Activated CD8-positive, alpha-beta memory T cell treated with anti-CD3 and anti-CD28 coated beads, Interleukin-2, amount 50 U/mL, for 1 hour (primary cell): ENCODE measurements at regions not wholly inside any gene's neighbourhood (a gene's known extent, or its start where the extent isn't known, plus 50 kb on each side); places are given as distances from the start of the nearest gene placed in this dataset.

Source experiments
- DNase-seq: peaks from one replicate; pipeline ENCODE4 v3.0.0-alpha.2; 2020; ENCODE audit errors: extremely low read depth

DNA sequence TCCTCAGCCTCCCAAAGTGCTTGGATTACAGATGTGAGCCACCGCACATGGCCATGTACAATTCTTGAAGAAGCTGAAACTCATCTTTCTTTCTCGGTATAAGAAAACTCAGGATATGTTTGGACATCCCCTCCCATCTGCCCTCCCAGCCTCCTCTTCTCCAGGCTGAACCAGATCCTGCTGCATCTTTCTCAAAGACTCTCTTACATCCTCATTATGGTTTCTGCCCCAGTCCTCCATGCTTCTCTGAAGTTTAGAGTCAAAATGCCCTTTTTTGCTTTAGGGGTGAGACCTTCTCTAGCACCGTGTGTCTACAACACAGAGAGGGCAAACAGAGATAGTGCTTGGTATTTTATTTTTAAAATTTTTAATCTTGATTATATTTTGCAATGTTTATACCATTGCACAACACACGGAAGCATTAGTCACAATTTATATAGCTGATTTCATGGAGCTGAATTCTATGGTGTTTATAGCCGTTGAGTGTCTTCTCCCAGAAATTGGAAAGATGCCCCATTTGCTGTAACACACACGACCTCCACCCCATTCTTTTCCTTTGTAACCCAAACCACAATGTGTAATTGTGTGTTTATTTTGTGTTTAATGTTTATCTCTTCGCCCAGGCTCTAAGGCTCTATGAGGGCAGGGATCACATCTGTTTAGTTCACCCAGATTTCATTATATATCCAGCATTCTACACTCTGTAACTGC is 206.0 kb upstream of the TNP1 start:
- no peak for DNase-seq

DNA sequence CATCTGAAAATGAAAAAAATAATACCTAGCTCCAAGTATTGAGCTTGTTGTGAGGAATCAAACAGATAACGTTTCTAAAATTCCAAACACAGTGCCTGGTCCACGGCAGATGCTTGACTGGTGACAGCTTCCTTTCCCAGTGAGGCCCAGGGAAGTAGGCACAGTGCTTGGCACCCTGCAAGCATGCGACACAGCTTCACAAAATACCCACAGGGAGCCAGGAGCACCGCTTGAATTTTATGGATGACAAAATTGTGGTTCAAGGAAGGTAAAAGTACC is 205.1 kb upstream of the TNP1 start:
- DNase-seq: no peak

DNA sequence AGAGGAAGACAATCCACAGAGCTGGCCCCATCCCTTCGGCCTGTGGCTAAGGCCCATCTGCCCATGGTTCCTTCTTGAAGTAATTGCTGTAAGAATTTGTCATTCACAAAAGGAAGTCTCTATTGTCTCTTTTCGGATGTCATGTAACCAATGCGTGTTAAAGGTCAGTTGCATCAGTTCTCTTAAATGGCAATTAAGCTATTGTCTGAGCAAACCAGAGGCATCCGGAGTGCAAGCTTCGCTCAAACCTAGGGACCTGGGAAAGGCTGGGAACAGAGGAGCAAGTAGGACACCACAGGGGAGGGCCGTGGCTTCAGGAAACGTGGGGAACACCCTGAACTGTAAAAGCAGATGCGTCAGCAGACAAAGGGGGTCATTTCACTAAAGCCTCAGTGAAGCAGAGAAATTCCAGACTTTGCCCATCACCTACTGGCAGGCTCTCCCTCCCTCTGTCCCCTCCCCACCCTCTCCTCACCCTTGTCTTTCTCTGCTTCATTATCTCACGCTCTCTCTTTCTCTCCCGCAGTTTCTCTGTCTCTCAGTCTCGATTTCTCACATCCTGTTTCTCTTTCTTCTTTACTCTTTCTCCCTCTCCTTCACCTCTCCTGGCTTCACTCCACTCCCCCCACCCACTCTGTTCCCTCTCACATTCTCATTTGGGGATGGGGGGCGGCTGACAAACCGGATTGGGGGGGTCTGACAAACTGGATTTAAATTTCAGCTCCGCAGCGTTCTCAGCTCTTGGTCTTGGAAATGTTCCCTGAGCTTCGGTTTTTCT is 204.6 kb upstream of the TNP1 start:
- no peak for DNase-seq

DNA sequence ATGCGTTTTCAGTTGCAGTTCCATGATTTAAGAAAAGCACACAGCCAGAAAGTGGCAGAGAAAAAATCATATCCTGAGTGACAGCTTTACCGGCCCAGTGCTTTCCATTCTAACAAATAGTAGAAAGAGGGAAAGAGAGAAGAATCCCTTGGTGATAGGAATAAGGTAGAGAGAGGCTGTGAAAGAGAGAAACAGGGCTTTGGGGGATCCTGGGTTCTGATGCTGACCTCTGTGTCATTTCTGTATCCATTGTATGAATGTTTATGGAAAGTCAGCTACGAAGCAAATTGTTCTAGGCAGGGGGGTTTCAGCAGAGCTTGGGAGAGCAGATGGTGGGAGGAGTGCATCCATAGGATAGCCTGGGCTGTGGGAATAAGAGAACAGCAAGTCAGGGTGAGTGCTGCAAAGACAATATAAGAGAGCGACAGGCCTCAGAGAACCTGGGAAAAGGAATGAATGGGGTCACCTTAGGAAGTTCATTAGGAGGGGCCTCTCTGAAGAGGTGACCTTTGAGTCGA is 203.4 kb upstream of the TNP1 start:
- DNase-seq: no peak

DNA sequence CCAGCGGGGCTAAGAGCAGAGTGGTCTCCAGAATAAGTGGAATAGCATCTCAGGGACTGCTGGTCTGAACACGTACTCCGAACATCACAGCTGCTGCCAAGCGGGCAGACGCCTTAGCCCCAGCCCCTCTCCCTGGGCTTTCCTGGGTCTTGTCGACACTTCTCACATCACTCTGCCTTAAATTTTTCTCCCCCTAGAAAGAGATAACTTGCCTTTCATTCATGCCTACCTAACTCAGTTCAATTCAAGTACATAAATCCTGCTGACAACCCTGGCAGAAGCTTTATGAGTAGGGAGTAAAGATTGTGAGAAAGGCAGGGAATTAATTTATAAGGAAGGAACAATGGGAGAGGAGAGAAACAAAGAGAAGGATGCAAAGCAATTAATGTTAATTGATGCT is 202.9 kb upstream of the TNP1 start:
- DNase-seq: no peak

DNA sequence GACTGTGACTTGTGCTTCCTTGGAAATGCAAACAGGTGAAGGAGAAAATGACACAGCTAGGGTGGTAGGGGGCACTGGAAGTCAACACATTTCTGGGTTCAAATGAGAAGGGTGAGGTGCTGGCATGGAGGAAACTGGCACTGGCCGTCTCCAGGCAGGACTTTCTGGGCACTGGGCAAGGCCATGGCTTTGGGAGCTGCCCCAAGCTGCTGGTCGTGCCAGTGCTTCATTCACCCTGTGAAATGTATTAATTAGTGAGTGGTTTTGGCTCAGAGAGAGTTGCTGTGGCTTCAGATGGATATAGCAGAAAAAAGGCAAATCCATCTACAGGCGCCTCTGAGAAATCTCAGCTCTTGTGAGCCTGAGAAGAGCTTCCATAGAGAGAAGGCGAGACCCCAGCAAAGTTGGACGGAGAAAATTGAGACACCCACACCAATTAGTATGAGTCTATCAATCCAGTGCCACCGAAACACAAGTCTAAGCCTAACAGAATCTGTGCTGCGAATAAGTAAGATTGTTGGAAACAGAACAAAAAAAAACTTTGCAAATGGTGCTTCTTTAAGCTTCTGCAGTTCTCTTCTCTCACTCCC is 202.1 kb upstream of the TNP1 start:
- DNase-seq: no peak

DNA sequence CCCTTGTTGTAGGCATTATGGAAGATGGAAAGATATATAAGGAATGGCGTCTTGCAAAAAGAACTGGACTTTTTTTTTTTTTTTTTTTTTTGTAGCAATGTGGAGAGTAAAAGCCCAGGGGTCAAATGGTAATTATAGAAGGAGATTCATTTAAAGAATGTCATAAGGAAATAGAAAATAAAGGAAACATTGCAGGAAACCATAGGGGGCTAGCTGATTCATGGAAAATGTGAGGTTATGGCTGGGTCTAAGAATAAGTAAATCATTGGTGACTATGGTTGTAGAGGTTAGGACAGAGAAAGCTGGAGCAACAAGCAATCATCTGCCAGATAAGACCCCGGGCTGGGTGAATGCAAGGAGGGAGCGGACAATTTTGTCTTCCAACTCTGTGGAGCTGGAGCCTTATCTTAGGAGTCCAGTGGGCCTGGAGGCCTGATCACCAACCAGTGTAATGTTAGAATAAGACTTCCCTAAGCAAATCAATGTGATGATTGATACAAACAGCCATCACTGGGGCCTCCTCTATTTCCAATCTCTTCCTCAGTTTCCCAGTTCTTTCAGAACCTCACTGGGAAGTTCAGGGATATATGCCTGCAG is 201.2 kb upstream of the TNP1 start:
- no peak for DNase-seq

DNA sequence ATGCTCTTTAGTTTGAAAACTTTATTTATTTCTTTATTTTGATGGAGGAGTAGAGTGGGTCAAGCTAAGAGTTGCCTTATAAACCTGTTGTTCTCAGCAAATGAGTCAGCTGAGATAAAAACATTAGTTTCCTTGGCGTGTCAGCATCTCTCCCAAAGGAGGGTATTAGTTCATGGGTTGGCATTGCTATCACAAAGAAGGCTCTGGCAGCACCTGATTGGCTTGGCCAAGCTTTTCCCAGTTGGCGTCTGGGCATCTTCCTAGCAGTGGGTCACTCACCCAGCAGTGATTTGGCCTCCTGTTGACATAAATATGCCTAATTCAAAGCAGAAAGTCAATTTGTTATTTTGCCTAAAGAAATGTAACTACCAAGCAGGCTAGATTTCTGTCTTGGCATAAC is 200.7 kb upstream of the TNP1 start:
- no peak for DNase-seq

DNA sequence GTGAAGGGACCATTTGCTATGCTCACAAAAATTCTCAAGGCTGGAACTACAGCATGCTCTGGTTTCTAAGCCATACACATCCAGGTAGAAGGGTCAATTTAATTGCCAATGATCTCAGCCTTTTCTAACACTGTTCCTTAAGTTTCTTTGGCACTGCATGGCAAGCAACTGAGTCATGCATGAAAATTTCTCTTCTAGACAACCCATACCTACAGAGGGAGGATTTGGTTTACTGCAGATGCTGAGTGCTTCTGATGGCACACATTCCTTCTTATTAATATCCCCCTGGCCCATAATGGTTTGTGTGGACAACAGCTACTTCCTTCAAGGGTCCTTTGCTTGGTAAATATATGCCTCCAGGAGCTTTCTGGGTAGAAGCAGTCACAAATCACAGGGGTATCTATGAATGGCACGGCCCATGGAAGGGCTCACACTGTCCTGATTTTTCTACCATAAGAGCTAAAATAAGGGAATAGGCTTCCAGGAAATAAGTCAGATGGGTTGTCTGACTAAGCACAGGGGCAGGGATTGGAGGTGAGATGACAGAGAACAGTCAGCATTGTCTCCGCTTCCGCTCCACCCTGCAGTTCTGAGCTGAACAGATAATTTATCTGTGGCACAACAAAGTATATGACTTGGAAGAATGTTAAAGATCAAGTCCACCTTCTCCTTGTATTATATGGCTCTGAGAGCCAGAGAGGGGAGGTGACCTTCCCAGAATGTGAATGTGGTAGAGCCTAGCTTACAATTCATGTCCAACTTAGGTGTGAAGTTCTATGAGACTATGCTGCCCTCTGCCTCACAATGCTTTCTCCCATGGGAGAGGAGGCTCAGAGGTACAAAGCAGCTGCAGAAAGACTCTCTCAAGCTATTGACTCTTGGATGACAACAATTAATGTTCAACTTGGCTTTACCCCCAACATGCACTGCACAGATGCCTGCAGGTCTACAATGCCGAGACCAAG is 199.2 kb upstream of the TNP1 start:
- no peak for DNase-seq

DNA sequence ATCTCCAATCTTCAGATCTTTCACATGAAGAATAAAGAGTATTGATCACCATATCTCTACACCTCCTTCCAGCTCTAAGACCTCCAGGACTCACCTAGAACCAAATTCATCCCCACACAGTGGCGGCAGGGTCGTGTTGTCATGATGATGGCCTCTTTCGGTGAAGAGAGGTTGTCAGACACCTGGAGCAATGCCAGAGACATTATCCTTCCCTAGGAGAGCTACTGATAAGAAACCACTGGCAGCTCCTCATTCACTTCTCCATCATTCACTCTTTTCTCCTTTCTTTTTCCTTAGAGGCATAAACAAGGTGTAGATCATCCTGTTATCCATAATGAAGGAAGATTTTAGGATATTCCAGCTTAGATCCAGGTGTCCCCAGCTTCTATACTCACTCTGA is 197.9 kb upstream of the TNP1 start:
- DNase-seq: no peak

DNA sequence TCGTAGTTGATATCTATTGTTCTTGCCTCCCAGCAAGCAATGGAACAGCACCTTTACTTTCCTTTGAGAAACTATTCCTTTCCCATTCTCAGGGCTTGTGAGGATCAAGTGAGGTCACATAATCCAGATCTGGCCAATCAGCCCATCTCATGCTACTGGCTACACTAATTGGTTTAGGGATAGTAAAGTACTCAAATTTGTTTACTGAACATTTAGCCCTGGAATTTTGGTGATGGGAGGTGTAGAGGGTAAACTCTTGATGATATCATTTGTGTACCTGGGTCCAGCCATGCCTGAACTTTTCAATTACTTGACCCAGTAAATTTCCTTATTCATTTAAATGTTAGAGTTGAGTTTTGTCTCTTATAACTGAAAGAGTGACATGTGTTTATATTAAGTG is 195.8 kb upstream of the TNP1 start:
- DNase-seq: no peak

DNA sequence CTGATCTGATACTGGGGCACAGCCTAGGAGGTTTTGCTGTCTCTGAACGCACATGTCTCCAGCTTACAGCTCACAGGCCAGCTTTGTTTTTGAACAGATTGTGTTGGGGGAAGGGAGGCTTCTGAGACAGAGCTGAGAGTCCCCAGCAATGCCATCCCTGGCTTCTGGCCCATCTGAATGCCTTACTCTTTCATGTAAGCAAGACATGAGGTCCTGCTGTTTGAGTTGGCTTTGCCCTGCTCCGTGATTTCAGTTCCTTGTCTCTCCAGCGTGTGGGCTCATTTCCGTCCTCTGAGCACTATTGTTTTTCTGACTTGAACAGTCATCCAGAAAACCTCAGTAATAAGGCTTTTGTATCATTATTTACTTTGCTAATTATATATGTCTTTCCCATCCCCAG is 194.9 kb upstream of the TNP1 start:
- no peak for DNase-seq

DNA sequence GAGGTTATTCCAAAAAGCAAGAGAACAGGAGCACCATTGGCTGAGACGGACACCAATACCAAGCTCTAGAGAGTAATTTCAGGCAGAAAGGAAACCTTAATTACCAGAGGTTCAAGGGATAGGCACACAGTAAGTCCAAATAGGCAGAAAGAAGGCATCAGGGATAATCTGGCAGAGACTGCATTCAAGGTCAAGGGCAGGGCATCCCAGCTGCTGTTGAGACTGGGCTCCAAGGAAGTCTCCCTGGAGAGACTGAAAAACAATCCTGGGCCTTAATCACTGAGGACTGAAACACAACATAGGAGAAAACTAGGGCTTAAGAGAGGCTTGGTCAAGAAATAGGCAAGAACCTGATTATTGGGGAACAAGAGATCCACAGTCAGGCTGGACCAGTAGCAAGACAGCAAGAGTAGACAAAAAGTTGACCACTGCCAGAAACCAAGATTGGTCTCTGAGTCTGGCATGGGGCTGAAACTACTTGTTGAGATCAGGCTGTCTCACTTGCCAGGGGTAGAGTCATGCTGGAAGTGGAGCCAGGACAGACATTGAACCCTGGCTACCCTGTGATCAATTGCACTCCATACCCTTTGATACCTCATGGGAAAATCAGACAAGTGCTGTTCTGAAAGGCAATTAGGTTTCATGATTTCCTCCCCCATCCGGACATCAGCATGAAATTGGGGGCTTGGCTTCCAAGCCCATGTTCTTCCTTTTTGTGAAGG is 193.2 kb upstream of the TNP1 start:
- no peak for DNase-seq

DNA sequence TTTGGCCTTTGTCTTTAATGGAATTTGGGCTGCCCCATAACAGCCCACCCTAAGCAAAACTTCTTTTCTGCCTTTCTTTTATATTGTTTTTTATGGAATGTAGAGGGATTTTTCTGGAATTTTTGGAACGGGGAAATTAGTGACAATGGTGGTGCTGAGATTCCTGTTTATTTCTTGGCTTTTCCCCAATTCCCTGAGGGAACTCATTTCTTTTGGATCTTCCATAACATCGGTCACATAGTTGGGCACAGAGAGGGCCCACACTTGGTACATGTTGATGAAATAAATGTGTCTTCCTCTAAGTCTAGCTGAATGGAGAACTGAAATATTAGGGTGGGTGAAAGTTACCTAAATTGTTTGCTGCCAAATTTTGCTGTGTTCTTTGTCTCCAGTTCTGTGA is 191.6 kb upstream of the TNP1 start:
- DNase-seq: no peak

DNA sequence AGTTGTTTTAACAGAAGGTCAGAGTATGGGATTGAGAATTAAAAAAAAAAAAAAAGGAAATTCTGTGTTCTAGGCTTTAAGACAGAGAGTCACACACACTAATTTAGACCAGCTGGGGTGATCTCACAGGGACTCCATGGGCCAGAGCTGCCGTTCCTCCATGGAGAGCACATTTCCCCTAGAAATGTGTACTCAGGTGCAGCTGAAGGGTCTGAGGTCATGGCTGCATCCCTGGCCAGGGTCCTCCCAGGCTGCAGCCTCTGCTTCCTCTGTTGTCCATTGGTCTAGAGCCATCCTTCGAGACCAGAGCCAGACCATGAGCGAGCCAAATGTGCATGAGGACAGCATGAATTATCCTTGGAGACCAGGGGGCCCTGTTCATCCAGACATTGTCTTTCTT is 190.1 kb upstream of the TNP1 start:
- no peak for DNase-seq

DNA sequence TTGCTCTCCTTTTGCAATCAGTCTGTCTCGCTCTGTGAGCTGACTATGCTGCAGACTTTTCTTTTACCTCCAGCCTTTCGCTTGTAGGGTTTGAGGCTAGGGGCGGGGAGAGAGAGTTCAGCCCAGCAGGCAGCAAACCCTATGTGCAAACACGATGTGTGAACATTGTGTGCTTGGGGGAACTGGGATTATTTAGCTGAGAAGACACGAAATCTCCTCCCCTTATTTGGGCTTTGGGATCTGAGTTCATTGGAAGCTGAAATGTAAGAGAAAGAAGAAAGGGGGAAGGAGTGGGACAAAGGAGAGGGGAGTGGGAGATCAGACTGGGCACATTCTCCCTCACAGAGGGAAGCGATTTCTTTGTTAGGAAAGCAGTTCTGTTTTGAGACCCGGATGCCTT is 189.6 kb upstream of the TNP1 start:
- no peak for DNase-seq

DNA sequence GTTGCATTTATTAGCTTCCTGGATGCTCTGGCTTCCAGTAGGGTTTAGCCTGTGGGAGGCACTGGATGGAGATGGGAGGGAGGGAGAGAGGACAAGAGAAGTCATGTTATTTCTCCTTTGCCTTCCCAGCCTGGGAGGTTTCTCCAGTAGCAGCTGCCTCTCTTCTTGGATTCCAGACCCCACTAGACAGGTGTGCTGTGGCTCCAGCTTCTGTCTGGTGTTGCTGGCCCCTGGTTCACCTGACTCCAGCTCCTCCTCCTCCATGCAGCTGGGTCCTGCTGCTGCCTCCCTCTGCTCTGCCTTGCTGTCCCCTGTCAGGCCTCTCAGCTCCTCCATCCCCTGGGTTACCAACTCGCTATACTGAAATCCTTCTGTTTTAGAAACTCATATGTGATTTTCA is 188.9 kb upstream of the TNP1 start:
- DNase-seq: no peak

DNA sequence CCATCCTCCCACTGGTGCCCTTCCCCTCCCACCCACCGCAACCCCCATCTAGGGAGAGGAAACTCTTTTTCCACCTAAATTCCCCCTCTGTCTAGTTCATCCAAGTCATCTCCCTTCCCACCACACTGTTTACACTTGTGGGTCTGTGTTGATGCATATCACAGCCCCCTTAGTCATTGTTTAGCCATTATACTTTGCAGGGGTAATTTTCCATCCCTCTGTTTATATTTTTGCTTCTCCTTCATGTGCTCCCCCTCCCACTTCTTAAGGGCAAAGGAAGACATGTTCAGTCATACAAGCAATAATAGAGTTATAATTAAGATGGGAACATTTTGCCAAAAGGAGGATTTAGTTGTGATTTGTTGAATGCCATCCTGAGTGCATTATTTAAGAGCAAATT is 187.8 kb upstream of the TNP1 start:
- DNase-seq: no peak

DNA sequence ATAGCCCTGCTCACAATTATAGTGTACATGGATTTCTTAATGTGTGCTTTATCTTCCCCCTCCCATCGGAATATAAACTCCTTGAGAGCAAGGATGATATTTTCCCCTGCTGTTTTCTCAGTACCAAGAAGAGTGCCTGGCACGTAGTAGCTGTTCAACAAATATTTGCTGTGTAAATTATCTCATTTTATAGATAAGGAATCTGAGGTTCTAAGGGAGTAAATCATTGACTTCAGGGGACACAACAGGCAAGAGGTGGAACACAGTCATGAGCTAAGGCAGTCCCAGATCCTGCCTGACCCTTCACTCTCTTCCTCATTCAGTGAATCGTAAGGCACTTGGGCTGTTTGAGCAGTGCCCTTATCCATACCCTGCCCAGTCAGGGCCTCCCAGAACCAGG is 187.3 kb upstream of the TNP1 start:
- DNase-seq: no peak

DNA sequence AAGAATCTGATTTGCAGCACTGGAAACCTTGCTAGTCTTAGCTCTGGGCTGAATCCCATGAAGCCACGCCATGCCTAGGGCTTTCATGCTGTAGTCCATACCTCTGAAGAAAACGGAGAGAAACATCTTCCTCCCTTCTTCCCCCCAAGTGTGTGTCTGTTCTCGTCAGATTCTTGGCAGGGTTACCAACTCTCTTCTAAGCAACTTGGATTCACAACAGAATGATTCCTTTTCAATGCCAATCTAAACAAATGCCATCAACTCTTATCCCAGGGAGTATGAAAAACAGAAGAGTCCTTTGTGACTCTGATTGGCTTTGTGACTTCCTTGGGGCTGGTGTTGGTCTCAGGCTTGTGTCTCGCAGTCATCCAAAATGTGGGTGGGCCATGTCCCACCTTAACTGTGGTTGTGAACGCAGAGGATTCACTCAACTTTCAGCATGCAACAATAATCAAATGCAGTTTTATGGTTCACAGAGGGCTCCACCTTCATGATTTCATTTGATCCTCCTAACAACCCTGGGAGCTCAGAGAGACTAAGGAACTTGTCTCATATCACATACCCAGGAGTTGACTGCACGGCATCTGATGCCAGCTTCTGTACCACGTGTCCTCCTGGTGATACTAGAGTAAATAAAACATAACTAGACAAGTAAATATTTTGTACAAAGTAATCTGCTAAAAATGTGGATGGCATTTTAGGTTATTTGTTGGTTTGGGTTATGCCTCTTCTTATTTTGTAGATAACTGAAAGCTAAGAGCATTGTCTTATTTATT is 186.0 kb upstream of the TNP1 start:
- no peak for DNase-seq
